ENCODE measurements at regions not wholly inside any gene's neighbourhood (a gene's known extent, or its start where the extent isn't known, plus 50 kb on each side); places are given as distances from the start of the nearest gene placed in this dataset.

DNA sequence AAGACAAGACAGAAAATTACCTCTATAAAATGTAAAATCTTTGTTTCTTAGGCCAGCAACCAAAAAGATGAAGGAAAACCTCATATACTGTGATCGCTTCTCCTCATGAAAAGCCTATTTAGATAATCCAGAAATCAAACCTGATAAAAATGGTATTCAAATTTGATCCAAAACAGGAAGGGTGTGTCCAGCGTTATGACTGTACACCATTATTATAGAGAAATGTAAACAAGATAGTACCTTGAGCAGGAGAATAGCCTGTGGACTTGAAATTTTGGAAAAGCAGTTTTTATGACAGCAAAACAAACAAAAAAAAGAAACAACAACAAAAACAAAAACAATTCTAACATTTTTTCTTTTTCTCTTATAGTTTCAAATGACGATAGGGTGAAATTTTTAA lies 1382.8 kb upstream of the CDH9 start:
- H3K4me3 ChIP-seq (ENCODE audit: insufficient read depth, low read length): no peak overlapping the region
- H3K4me2 ChIP-seq (ENCODE audit: insufficient read depth, low read length): no peak overlapping the region
- H3K27me3 ChIP-seq (ENCODE audit: insufficient read depth, low read length): no peaks in the 10 kb centered on the region
- no peak overlapping the region for H2AFZ ChIP-seq (ENCODE audit: low read length)
- H4K20me1 ChIP-seq (ENCODE audit: insufficient read depth, low read length): no peaks in the 10 kb centered on the region
- no peaks in the 10 kb centered on the region for H3K9me3 ChIP-seq (ENCODE audit: low read depth, low read length)
- no peak for TF ChIP-seq CTCF (IDR thresholded peaks at IDR 0.05; ENCODE audit: extremely low read depth, low read depth, low read length)
- no peaks in the 10 kb centered on the region for H3K4me1 ChIP-seq (ENCODE audit: insufficient read depth, low read length)
- no peak overlapping the region for H3K27ac ChIP-seq (ENCODE audit: low read depth, low read length)
- H3K36me3 ChIP-seq (ENCODE audit: insufficient read depth, low read length): no peaks in the 10 kb centered on the region
- H3K79me2 ChIP-seq (ENCODE audit: insufficient read depth, low read length): no peaks in the 10 kb centered on the region
- no peak for DNase-seq (ENCODE audit: insufficient read length, low spot score, missing footprints)

GRCh38 chr5:28415791-28416443 lies 1377.5 kb upstream of the CDH9 start:
- no peaks in the 10 kb centered on the region for H4K20me1 ChIP-seq (ENCODE audit: insufficient read depth, low read length)
- H3K4me3 ChIP-seq (ENCODE audit: insufficient read depth, low read length): no peak overlapping the region
- no peak overlapping the region for H3K27ac ChIP-seq (ENCODE audit: low read depth, low read length)
- H3K36me3 ChIP-seq (ENCODE audit: insufficient read depth, low read length): no peaks in the 10 kb centered on the region
- H3K4me1 ChIP-seq (ENCODE audit: insufficient read depth, low read length): no peaks in the 10 kb centered on the region
- no peak overlapping the region for H2AFZ ChIP-seq (ENCODE audit: low read length)
- no peaks in the 10 kb centered on the region for H3K27me3 ChIP-seq (ENCODE audit: insufficient read depth, low read length)
- DNase-seq (ENCODE audit: insufficient read length, low spot score, missing footprints): no peak
- no peak overlapping the region for H3K4me2 ChIP-seq (ENCODE audit: insufficient read depth, low read length)
- H3K9me3 ChIP-seq (ENCODE audit: low read depth, low read length): no peaks in the 10 kb centered on the region
- no peak for TF ChIP-seq CTCF (IDR thresholded peaks at IDR 0.05; ENCODE audit: extremely low read depth, low read depth, low read length)
- H3K79me2 ChIP-seq (ENCODE audit: insufficient read depth, low read length): no peaks in the 10 kb centered on the region

DNA sequence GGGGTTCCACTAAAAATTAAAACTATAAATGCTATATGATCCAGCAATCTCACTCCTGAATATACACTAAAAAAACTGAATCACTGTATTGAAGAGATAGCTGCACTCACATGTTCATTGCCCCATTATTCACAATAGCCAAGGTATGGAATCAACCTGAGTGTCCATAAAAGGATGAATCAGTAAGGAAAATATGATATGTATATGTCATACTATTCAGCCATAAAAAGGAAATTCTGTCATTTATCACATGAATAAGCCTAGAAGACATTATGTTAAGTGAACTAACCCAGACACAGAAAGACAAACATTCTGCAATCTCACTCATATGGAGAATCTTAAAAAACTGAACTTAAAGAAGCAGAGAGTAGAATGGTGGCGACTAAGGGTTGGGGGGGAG lies 1376.2 kb upstream of the CDH9 start:
- Histone ChIP-seq H3K79me2 (ENCODE audit: insufficient read depth, low read length) (no peaks in the 10 kb centered on the region), H3K27me3 (ENCODE audit: insufficient read depth, low read length) (no peaks in the 10 kb centered on the region), H3K36me3 (ENCODE audit: insufficient read depth, low read length) (no peaks in the 10 kb centered on the region), H3K4me1 (ENCODE audit: insufficient read depth, low read length) (no peaks in the 10 kb centered on the region), H3K27ac (ENCODE audit: low read depth, low read length) (no peak overlapping the region), H3K9me3 (ENCODE audit: low read depth, low read length) (no peaks in the 10 kb centered on the region), H3K4me3 (ENCODE audit: insufficient read depth, low read length) (no peak overlapping the region), H2AFZ (ENCODE audit: low read length) (no peak overlapping the region), H4K20me1 (ENCODE audit: insufficient read depth, low read length) (no peaks in the 10 kb centered on the region), H3K4me2 (ENCODE audit: insufficient read depth, low read length) (no peak overlapping the region)
- TF ChIP-seq CTCF (IDR thresholded peaks at IDR 0.05; ENCODE audit: extremely low read depth, low read depth, low read length): no peak
- DNase-seq (ENCODE audit: insufficient read length, low spot score, missing footprints): no peak

GRCh38 chr5:28408651-28409050 lies 1370.3 kb upstream of the CDH9 start:
- no peak overlapping the region for H3K4me2 ChIP-seq (ENCODE audit: insufficient read depth, low read length)
- no peak overlapping the region for H3K4me3 ChIP-seq (ENCODE audit: insufficient read depth, low read length)
- no peaks in the 10 kb centered on the region for H4K20me1 ChIP-seq (ENCODE audit: insufficient read depth, low read length)
- H3K36me3 ChIP-seq (ENCODE audit: insufficient read depth, low read length): no peaks in the 10 kb centered on the region
- H2AFZ ChIP-seq (ENCODE audit: low read length): no peak overlapping the region
- H3K79me2 ChIP-seq (ENCODE audit: insufficient read depth, low read length): no peaks in the 10 kb centered on the region
- no peaks in the 10 kb centered on the region for H3K27me3 ChIP-seq (ENCODE audit: insufficient read depth, low read length)
- H3K9me3 ChIP-seq (ENCODE audit: low read depth, low read length): no peaks in the 10 kb centered on the region
- no peak for TF ChIP-seq CTCF (IDR thresholded peaks at IDR 0.05; ENCODE audit: extremely low read depth, low read depth, low read length)
- H3K27ac ChIP-seq (ENCODE audit: low read depth, low read length): no peak overlapping the region
- H3K4me1 ChIP-seq (ENCODE audit: insufficient read depth, low read length): no peaks in the 10 kb centered on the region
- no peak for DNase-seq (ENCODE audit: insufficient read length, low spot score, missing footprints)

Data from osteoblast (primary cell).